GM21447 (cell line): ENCODE measurements at regions not wholly inside any gene's neighbourhood (a gene's known extent, or its start where the extent isn't known, plus 50 kb on each side); places are given as distances from the start of the nearest gene placed in this dataset.

ENCODE experiments used
- ATAC-seq: cut with Tn5 transposase; IDR thresholded peaks from one replicate; pipeline ENCODE4 v1.9.1; 2021; ENCODE audit not compliant: unreplicated experiment

DNA sequence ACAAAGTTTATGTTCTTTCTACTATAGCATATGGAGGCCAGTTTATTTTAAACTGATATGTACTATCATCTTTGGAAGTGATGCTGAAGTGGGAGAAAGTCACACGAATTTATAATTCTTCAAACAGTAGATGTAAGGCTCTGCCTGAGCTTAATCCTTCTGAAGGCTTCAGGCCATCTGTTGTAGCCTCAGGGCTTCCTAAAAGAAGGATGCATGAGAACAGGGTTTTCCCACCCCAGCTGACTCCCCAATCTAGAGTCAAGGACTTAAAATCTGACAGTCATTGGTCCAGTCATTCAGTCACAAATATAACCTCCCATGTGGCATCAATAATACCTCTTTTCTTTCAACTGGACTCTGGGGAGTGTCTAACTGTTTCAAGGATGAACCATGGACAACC lies 330.5 kb downstream of the KCNS3 start:
- ATAC-seq = no peak

DNA sequence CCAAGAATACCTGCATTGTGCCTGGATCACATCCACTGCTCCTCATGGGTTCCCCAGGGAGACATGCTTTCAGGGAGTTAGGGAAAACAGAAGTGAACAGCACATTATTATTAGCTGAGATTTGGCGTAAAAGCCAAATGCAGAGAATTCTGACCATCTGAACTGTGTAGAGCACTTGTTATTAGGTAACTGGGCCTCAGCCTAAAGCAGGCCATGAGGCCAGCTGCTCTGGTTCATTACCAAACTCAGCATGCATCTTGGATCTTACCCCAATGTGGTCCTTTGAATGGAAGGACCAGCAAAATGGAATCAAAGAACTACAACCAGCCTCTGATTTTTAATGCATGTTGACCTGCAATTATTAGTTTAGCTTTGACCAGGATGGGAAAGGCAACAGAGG lies 322.3 kb downstream of the KCNS3 start:
- no peak for ATAC-seq

DNA sequence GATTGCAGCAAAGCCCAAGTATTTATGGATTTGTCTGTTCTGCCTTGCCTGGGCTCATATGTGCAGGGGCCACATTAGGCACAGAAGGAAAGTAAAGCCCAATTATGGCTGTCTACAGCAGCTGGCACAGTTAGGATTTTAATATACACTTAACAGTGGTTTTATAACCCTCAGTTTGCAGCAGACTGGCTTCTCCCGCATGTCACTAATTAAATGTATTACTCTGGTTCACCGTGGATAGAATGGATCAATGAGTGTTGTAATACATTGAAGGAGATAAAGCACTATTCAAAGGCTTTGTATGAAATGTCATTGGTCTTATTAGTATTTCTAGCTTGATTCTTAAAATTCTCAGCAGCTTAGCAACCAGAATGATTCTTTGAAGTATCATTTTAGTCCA lies 320.2 kb downstream of the KCNS3 start:
- ATAC-seq = no peak

DNA sequence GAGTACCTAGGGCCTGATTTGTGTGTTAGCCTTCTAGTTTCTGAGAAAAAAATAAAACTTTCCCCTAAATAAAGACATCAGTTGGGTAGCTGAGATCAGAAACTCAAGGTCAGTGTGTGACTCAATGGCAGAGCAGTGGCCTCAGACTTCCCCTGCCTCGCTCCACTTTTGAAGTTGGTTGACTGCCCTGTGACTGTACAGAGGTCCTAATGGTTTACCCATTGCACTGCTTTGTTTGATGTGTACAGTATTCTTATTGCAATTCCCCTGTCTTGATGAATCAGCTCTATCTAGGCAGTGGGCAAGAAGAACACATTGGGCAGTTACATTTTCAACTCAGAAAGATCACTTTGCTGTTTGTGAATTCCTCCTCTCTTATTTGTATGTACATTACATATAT lies 315.7 kb downstream of the KCNS3 start:
- ATAC-seq = no peak

DNA sequence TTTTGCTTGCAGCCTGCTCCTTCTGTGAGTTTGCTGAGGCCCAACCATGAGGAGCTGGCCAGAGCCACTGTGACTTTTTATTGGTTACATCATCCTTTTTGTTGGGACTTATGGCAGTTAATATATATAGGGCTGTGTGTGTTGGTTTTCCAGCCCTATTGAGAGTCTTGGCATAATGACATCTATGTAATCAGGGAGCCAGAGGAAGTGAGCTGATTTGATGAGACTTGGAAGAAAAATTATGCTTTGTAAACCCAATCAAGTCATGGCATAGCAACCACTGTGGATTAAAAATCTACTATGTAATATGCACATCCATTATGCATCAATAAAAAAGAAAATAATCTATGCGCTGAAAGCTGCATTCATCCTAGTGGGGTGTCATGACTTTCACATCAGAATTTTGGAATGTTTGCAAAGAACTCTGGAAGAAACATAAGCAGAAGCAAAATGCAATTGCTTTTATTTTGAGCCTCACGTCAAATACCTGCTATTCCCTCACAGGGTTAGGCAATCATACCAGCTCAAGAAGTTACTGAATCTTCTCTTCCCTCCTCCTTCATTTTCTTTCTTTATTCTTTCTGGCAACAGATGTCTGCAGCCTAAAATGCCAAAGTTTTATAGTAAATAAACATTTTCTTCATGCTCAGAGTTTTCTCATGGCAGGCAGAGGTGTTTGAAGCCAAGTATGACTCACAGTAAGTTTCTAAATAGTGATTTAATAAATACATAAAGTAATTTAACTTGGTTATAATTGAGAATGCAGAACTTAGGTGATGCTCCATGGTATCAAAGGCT lies 308.5 kb downstream of the KCNS3 start:
- no peak for ATAC-seq

DNA sequence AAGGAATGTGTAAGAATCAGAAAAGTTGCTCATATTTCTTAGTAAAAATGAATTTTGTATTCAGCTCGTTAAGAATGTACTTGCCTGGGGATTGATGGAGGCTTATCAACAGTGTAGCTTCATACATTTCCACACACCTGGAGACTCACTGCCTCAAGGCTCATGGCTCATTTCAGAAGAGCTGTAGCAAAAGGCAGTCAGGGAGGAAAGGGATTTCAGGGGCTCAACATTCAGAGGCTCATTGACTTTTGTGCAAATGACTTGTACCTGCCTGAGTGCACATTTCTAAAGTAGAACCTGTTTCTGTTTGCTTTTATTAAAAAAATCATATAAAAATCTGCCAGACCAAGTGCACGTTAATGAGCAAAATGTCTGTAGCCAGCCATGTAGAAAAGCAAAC lies 304.4 kb downstream of the KCNS3 start:
- no peak for ATAC-seq

DNA sequence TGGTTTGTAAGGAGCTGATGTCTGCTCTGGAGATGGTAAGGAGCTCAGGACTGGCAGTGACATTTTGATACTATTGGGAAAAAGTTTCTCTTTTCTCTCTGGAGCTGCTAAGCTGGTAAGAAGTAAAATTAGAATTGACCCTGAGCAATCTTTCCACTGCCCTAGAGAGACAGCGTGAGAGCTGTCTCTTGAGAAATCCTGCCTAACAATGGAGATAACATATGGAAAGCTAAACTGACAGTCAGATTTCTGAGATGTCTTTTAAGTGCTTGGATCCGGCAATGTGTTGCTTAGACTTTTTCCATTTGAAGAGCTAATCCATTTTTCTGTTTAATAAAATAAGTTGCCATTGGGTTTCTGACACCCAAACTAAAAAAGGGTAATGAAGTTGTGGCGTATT lies 302.4 kb downstream of the KCNS3 start:
- no peak for ATAC-seq

DNA sequence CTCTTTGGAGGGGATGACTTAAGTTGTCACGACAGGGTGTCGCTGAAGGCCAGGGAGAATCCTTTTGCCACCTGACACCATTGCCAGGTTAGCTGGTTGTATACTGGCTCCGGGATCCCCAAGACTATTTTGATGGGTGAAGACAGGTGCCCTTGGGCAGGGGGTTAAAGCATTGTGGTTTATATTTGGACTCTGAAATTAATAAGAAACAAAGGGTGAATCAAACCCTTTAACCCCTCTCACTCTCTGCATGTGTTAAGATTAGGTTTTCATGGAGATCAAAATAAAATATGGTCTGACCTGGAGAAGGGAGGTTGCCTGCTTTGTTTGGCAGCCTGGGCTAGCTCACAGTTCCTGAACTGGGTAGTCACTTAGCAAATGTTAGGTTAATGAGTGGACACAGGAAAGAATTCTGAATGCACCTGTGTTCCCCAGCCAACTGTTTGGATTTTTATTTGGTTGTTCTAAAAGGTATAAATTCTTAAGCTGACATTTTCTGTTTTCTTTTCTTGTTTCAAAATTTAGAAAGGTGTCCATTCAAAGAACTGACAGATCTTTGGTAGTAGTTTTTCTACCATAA lies 301.7 kb downstream of the KCNS3 start:
- ATAC-seq = no peak

DNA sequence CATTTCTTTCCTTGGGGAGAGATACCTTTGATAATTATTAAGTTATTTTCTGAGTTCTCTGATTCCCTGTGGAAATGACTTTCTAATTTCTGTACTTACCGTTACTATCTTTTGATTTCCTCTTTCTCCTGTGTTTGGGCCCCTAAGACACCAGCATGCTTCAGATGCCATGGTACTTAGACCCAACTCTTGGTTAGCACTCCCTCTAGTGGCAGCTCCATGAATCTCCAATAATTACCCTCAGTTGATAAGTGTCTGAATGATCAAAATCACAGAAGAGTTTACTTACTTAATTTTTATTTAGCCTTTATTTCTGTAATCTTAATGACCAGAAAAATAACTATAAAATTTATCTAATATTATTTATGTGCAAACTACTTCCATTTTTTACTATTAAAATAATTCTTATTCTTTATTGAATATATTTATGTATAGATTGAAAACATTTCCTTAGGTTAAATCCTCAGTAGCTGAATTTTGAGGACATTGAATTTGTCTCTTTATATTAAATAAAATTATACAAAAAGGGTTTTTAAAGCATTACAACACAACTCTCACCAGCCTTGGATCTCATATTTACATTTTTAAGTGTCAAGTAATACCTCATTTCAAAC lies 300.4 kb downstream of the KCNS3 start:
- peak; percentile 88 for ATAC-seq

DNA sequence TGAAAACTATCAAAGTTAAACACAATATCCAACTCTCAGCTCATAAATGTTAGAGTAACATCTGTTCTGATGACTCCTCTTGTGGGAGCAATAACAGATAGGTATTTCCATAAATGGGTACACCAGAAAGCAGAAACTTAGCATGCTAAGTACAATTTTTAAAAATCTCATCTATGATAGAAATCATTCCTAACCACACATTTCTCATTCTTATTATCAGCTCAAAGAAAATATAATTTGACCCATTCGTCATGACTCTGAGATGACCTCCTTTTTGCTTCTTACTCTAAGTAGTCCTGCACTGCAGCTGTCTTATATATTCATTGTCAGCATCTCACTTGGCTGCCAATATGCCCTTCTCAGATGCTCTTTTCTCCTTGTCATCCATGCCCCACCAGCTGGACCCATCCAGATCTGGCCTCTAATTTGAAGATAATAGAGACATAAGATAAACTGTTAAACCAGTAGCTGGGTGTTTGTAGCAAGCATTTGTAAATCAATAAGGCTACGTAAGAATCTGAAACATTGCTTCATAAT lies 298.3 kb downstream of the KCNS3 start:
- ATAC-seq = no peak

DNA sequence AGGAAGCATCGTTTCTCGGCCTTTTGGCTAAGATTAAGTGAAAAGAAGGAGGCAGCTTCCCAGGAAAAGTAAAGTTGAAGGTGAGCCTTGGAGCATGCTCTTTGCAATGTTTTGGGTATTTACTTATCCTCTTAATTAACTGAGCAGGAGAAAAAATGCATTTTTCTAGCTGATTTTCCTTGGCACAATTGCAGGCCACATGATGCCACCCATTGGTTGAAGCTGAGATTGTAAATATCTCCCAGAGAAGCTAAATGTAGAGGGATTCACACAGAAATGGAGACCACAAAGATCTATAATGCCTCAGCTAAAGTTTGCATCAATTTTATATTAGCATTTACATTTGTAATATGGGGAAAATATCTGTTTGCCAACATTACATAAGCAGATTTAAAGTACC lies 294.1 kb downstream of the KCNS3 start:
- ATAC-seq = no peak

DNA sequence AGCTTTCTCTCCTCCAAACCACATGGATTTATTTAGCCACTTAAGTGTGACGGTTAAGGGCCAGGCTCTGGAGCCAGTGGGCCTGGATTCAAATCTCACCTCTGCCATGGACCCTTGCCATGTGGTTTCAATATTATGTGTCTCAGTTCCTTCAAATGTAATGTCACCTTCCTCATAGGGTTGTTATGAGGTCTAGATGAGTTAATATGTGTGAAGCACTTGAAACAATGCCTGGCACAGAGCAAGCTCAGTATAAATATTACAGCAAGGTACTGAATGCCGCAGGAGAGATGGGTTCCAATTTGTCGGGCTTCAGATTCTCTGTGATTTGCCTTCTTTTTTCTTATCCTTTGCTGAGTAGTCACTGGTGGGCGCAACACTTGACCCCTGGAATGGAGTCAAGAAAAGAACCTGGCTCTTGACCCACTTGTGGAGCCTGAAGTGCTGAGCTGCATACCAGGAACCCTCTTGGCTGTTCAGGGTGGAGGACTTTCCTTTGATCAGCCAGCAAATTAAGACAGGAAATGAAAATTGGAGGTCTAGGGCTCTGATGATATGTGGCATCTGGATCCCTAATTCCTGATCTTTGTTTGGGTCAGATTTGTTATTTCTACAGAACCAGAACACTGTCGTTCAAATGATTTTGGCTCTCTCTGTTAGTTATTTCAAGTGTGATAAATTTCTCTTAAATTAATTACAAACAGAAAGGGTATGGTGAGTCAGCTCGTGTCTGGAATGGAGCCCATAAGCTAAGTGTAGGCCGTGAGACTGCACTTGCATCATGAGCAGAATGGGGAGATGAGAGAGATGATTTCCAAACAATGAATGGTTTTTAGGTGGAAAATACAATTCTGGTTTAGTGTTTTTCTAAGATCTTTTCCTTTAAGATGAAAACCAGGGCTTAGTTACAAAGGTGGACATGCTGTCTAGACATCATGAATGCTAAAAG lies 293.0 kb downstream of the KCNS3 start:
- no peak for ATAC-seq

DNA sequence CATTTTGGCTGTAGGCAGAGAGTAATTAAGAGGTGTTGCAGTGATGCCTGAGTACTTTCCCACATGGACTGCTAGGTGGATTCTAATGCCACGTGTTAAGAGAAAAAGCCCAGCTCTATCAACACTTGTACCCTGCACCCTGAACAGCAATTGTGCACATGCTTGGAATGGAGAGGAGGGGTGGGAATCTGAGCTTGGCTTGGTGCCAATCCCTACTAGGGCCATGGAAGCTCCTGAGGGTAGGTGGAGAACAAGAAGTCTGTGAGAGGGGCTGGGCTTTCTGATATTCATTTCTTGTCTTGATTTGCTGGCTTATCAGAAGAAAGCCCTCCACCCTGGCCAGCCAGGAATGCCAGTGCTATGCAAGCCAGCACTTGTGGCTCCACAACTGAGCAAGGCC lies 292.2 kb downstream of the KCNS3 start:
- no peak for ATAC-seq

DNA sequence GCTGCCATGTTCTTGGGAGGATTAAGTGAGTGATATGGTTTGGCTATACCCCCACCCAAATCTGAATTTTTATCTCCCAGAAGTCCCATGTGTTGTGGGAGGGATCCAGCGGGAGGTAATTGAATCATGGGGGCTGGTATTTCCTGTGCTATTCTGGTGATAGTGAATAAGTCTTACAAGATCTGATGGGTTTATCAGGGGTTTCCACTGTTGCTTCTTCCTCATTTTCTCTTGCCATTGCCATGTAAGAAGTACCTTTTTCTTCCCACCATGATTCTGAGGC lies 291.4 kb downstream of the KCNS3 start:
- no peak for ATAC-seq

DNA sequence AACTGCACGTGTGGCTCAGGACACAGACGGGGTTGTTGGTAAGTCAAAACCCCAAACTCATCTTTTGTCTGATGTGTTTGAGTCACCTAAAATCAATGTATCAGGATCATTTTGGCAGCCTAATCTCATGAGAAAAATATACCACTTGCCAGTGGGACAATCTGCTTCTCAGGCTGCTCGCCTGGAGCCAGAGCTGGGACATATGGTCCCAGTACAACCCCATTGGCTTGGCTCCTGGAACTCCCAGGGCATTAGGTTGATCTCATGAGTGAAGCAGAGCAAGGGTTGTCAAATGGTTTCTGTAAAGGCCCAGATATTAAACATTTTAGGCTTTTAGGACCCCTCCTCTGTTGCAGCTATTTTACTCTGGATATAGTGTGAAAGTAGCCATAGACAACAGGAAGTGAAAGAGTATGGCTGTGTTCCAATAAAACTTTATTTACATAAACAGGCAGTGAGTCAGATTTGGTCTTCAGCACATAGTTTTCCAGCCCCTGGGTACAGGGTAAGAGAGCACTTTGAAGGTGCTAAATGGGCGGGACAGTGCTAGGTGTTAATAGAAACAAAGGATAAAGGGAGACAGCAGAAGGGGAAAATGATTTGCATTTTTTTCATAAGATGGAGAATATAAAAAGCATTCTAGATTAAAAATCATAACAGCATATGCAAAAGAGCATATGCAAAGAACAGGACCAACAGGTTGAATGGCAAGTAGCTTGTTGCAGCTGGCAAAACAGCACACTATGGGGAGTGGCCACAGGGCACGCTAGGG lies 290.8 kb downstream of the KCNS3 start:
- no peak for ATAC-seq

DNA sequence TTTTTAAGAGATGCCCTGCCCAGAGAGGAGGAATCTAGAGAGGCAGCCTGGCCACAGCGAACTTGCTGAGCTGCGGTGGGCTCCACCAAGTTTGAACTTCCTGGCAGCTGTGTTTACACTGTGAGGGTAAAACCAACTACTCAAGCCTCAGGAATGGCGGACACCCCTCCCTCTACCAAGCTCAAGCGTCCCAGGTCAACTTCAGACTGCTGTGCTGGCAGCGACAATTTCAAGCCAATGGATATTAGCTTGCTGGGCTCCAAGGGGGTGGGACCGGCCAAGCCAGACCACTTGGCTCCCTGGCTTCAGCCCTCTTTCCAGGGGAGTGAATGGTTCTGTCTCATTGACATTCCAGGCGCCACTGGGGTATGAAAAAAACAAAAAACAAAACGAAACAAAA lies 289.4 kb downstream of the KCNS3 start:
- no peak for ATAC-seq

DNA sequence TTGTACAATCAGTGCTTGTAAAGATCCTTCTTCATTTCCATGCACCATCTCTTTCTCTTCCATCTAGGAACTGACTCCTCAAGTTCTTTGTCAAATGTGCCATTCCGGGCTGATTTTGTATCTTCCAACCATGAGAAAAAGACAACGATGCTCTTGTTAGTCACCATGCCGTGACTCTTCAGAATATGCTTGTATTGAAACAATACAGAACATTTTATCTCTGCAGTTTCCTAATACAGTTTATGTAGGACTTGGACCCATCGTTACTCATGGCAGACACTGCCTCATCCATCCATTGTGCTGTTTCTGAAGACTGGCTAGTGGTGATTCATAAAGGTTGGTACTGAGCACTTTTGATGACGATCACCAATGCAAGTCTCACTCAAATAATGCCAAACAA lies 283.2 kb downstream of the KCNS3 start:
- no peak for ATAC-seq

DNA sequence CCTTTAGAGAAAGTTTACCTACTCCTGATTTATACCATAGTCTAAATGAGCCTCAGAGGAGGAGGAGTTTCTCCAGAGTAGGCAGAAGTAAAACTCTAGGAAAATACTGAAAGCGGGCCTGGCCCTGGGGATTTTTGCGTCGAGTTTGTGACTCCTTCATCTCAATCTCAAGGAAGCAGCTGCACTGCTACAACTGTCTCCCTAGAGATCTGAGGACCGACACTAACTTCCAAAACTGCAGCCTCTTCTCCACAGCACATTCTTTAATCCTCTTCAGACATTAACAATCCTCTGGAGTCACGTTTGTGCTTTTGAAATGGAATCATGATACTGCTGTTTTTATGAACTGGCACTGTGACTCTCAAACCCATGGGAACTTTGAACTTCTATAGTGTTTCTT lies 281.4 kb downstream of the KCNS3 start:
- ATAC-seq = no peak

DNA sequence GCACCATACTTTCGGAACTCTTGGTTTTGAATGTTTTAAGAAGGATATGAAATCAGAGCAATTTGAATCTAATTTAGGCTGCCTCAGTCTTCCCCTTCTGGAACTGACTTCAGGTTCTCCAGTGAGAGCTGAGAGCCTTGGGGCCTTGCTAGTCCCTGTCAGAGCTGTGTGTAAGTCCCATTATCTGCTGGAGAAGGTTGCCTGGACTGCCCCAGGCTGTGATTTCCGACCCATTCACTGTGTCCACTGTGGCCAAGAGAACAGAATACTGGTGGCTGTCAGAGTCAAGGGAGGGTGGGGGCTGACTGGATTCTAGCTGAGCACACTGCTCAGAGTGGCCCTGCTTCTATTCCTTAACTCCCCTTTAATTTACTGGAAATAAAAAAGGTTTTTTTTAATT lies 278.0 kb downstream of the KCNS3 start:
- ATAC-seq = no peak

DNA sequence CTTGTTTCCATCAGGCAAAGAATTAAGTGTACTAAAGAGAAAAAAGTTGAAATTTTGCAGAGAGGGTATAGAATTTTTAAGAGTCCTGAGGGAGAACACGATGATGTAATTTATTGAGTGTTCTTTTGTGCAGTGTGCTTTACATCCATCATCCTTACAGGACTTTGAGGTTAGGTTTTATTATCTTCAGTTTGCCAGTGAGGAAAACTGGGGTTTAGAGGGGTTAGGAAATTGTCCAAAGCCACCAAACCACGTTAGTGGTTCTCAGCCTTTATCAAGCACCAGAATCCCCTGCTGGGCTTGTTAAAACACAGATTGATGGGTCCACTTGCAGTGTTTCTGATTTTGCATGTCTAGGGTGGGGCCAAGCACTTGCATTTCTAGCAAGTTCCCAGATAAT lies 277.5 kb downstream of the KCNS3 start:
- no peak for ATAC-seq

DNA sequence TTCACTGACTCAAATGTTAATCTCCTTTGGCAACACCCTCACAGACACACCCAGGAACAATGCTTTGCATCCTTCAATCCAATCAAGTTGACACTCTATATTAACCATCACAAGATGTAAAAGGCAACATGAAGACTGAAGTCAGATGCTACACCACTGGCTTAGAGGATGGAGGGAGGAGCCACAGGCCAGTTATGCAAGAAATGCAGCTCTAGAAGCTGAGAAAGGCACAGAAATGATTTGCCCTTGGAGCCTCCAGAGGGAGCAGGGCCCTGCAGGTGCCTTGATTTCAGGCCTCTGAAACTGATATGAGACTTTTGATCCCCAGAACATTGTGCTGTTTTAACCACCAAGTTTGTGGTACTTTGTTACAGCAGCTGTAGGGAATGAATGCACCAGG lies 276.3 kb downstream of the KCNS3 start:
- no peak for ATAC-seq
